Common myeloid progenitor, CD34-positive (primary cell): ENCODE measurements at regions not wholly inside any gene's neighbourhood (a gene's known extent, or its start where the extent isn't known, plus 50 kb on each side); places are given as distances from the start of the nearest gene placed in this dataset.

Experiments used
- CTCF ChIA-PET: fragments of 350-600 bp; sonication (Branson Sonifier 250); formaldehyde crosslinking; loops from one replicate; lab custom pipeline; 2021; ENCODE audit warnings: antibody characterized with exemption; lab: Charles Lee
- POLR2A ChIA-PET: fragments of 350-600 bp; sonication (Branson Sonifier 250); formaldehyde crosslinking; loops from one replicate; lab custom pipeline; 2021; ENCODE audit warnings: antibody characterized with exemption; lab: Charles Lee
- DNase-seq, 3 donors: peaks; one replicate each; pipeline versions ENCODE4 v3.0.0 to v3.0.0-alpha.2; 2013
- H3K27ac ChIP-seq, 2 experiments: 1 replicate in 1 of 2; 2 replicates in 1 of 2; pipeline ENCODE4 v1.7.0; 2013; ENCODE audit warnings: inconsistent platforms in 2 of 2, low read length in 2 of 2, mild to moderate bottlenecking in 2 of 2, low read depth in 1 of 2, moderate library complexity in 1 of 2; ENCODE audit not compliant: severe bottlenecking in 2 of 2, insufficient read depth in 1 of 2, poor library complexity in 1 of 2
- H3K27me3 ChIP-seq, 5 experiments: replicated peaks in 2 of 5; 1 replicate in 3 of 5; 2 replicates in 2 of 5; pipeline versions ENCODE4 v1.6.1 to v1.7.0; 2013; ENCODE audit warnings: low read length in 4 of 5, mild to moderate bottlenecking in 2 of 5, moderate library complexity in 2 of 5, inconsistent platforms in 1 of 5; ENCODE audit not compliant: insufficient read depth in 5 of 5, control insufficient read depth in 4 of 5
- H3K36me3 ChIP-seq, 4 experiments: 1 replicate in 2 of 4; 2 replicates in 2 of 4; pipeline versions ENCODE4 v1.6.1 to v1.7.0; 2013; ENCODE audit warnings: low read length in 3 of 4, control low read depth in 1 of 4, mild to moderate bottlenecking in 1 of 4; ENCODE audit not compliant: control insufficient read depth in 4 of 4, insufficient read depth in 4 of 4
- H3K4me1 ChIP-seq, 4 experiments: 1 replicate in 3 of 4; 2 replicates in 1 of 4; pipeline versions ENCODE4 v1.6.1 to v1.7.1; 2013; ENCODE audit warnings: low read length in 3 of 4, mild to moderate bottlenecking in 3 of 4, control low read depth in 1 of 4, inconsistent platforms in 1 of 4, moderate library complexity in 1 of 4; ENCODE audit not compliant: control insufficient read depth in 4 of 4, insufficient read depth in 4 of 4; ENCODE audit errors: control extremely low read depth in 1 of 4
- H3K4me3 ChIP-seq, 7 experiments: 1 replicate in 4 of 7; 2 replicates in 3 of 7; pipeline versions ENCODE4 v1.5.1 to v1.7.0; 2013; ENCODE audit warnings: mild to moderate bottlenecking in 7 of 7, low read length in 6 of 7, moderate library complexity in 6 of 7, inconsistent platforms in 2 of 7, low read depth in 2 of 7, control low read depth in 1 of 7; ENCODE audit not compliant: insufficient read depth in 4 of 7, control insufficient read depth in 1 of 7; ENCODE audit errors: extremely low read depth in 1 of 7
- H3K9me3 ChIP-seq, 5 experiments: 1 replicate in 4 of 5; 2 replicates in 1 of 5; pipeline versions ENCODE4 v1.6.1 to v1.7.1; 2013; ENCODE audit warnings: low read length in 4 of 5, mild to moderate bottlenecking in 2 of 5, inconsistent platforms in 1 of 5, low read depth in 1 of 5, moderate library complexity in 1 of 5; ENCODE audit not compliant: control insufficient read depth in 4 of 5, insufficient read depth in 2 of 5; ENCODE audit errors: control extremely low read depth in 1 of 5
- WGBS: methylation state at CpG from one replicate; pipeline ENCODE4 v1.1.5; 2013; ENCODE audit not compliant: insufficient coverage; 5-methylcytosine and 5-hydroxymethylcytosine counted together

GRCh38 chr3:22885039-22885438 lies 318.1 kb upstream of the UBE2E2 start:
- DNase-seq, result no peak
- ChIA-PET CTCF (interaction anchor here (1.4 to 2.3 kb wide), 2 partner anchors 11 kb away, joined by 3 to 4 read pairs; no protein-coding TSS in a partner anchor), POLR2A (no interaction called here)
- Histone ChIP-seq H3K9me3 (no peaks in the 10 kb centered on the region), H3K36me3 (no peaks in the 10 kb centered on the region), H3K27ac (no peak overlapping the region), H3K4me1 (no peaks in the 10 kb centered on the region), H3K4me3 (no peak overlapping the region), H3K27me3 (no peaks in the 10 kb centered on the region)

- CTCF ChIA-PET, result interaction anchor here (1.1 to 3.2 kb wide), 4 partner anchors 10 to 797 kb away, joined by 3 to 15 read pairs (median 4); no protein-coding TSS in a partner anchor
- H3K9me3 ChIP-seq, result no peaks in the 10 kb centered on the region
- no peaks in the 10 kb centered on the region for H3K36me3 ChIP-seq
- H3K27me3 ChIP-seq, result no peaks in the 10 kb centered on the region
- H3K27ac ChIP-seq, result no peak overlapping the region
- 92% methylated on average over 2 of the region's 6 CpGs for WGBS
- no peaks in the 10 kb centered on the region for H3K4me1 ChIP-seq
- POLR2A ChIA-PET, result no interaction called here
- DNase-seq, result no peak
- H3K4me3 ChIP-seq, result no peak overlapping the region
Observed at GRCh38 chr3:22885574-22886341, 317.4 kb upstream of the UBE2E2 start.

GRCh38 chr3:22886439-22887068 lies 316.6 kb upstream of the UBE2E2 start:
- no peak overlapping the region for H3K4me3 ChIP-seq
- DNase-seq, result no peak
- 82% methylated on average over 4 of the region's 4 CpGs for WGBS
- no peak overlapping the region for H3K27ac ChIP-seq
- no peaks in the 10 kb centered on the region for H3K4me1 ChIP-seq
- H3K27me3 ChIP-seq, result no peaks in the 10 kb centered on the region
- POLR2A ChIA-PET, result no interaction called here
- H3K9me3 ChIP-seq, result no peaks in the 10 kb centered on the region
- no peaks in the 10 kb centered on the region for H3K36me3 ChIP-seq
- CTCF ChIA-PET, result interaction anchor here (1.1 to 3.2 kb wide), 4 partner anchors 9 to 798 kb away, joined by 3 to 15 read pairs (median 4); no protein-coding TSS in a partner anchor

DNA sequence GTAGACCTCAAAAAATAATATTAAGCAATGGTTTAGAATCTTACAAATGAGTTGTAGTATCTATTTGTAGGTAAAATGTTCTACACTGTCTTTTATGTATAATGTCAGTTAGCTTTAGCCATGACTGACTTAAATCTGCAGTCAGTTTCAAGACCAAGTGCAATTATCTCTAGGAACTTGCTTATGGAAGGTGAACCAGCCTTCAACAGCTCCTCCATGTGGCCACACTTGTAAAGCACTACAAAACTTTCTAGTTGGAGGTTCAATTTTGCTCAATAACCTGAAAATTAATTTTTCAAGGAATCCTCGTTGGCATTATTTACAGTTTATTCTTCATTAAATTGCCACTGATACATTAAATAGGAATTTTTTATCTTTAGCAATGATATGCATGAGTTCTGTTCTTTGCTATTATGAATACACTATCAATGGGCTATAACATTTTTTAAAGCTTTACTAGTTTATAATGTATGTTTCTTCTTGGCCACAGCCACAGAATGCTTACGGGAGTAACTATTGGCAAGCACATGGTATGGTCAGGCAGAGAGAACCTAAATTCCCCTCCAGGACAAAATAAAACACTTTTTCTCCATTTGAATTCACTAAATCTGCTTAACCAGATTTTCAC lies 315.3 kb upstream of the UBE2E2 start:
- CTCF ChIA-PET, result interaction anchor here (1.0 to 3.2 kb wide), 8 partner anchors 8 to 711 kb away, joined by 3 to 15 read pairs (median 4); no protein-coding TSS in a partner anchor
- POLR2A ChIA-PET, result interaction anchor here (0.6 kb wide), 1 partner anchor 1141 kb away, joined by 3 read pairs; no protein-coding TSS in a partner anchor
- DNase-seq, result peak; percentile 44 to 72 (median 71)
- Histone ChIP-seq H3K27me3 (no peaks in the 10 kb centered on the region), H3K36me3 (no peaks in the 10 kb centered on the region), H3K4me3 (no peak overlapping the region), H3K4me1 (no peaks in the 10 kb centered on the region), H3K27ac (no peak overlapping the region), H3K9me3 (no peaks in the 10 kb centered on the region)
- no CpG with 5 or more reads among the region's 2 CpGs for WGBS

DNA sequence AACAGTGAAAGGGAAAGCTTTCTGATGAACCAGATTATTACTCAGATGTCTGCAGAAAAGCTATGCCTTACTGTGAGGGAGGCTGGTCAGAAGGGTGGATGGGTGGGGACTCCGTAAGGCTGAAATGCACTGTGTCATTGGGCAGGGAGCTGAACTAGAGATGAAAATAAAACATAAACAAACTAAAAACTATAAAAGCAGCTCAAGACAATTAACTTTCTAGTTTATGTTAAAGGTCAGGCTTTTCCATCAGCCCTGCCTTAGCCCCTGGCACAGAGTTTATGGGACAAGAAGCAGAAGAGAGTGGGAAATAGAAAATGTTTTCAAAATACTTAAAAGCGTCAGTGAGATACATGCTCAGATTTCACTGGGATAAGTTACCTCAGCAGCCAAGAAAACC lies 310.0 kb upstream of the UBE2E2 start:
- ChIA-PET CTCF (interaction anchor here (1.1 kb wide), 1 partner anchor 1557 kb away, joined by 3 read pairs; no protein-coding TSS in a partner anchor), POLR2A (no interaction called here)
- DNase-seq, result no peak
- WGBS, result no CpG with 5 or more reads among the region's 2 CpGs
- Histone ChIP-seq H3K27me3 (no peaks in the 10 kb centered on the region), H3K4me3 (no peak overlapping the region), H3K36me3 (no peaks in the 10 kb centered on the region), H3K4me1 (no peaks in the 10 kb centered on the region), H3K27ac (no peak overlapping the region), H3K9me3 (no peaks in the 10 kb centered on the region)

DNA sequence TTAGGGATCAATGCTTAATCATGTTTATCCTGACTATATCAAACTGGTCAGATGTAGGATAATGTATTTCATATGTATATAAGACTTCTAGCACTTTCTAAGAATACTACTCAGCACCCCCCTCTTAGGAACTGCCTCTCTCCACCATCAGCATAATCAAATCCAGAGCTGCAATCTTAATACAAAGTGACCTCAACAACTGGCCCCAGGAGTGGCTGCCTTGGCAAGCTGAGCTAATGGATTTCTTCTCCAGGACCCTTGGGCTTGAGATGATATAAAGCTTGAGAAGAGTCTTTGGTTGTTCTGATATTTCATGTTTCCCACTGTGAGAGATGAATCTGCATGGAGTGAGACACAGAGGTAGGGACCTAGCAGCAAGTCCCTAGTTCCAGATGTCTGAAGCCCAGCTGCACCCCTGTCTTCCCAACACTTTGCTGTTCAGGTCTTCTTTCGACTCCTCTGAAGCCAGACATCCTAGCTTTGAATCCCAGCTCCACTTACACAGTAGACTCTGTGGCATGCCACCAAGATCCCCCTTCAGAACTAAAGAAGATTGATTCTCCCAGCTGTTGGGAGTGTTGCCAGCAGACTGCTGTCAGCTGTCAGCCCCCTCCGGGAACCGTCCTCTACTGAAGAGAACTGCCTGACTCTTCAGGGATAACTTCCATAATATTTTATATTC lies 309.3 kb upstream of the UBE2E2 start:
- Histone ChIP-seq H3K4me3 (no peak overlapping the region), H3K27ac (no peak overlapping the region), H3K36me3 (no peaks in the 10 kb centered on the region), H3K9me3 (no peaks in the 10 kb centered on the region), H3K27me3 (no peaks in the 10 kb centered on the region), H3K4me1 (no peaks in the 10 kb centered on the region)
- DNase-seq, result no peak
- WGBS, result 94% methylated on average over 3 of the region's 3 CpGs
- CTCF ChIA-PET, result interaction anchor here (1.1 kb wide), 1 partner anchor 1557 kb away, joined by 3 read pairs; no protein-coding TSS in a partner anchor
- POLR2A ChIA-PET, result no interaction called here
